DND-41 (cell line): ENCODE measurements at regions not wholly inside any gene's neighbourhood (a gene's known extent, or its start where the extent isn't known, plus 50 kb on each side); places are given as distances from the start of the nearest gene placed in this dataset.

Experiments
- CTCF ChIP-seq: IDR thresholded peaks from 2 replicates; pipeline ENCODE4 v1.5.1; 2012; ENCODE audit warnings: borderline replicate concordance, low read length, moderate library complexity, mild to moderate bottlenecking; ENCODE audit not compliant: poor library complexity, severe bottlenecking; ENCODE audit errors: extremely low read depth
- EZH2 ChIP-seq: IDR thresholded peaks from 3 replicates; pipeline ENCODE4 v1.6.1; 2012; ENCODE audit warnings: borderline replicate concordance, low read depth, mild to moderate bottlenecking, moderate library complexity, low read length, inconsistent platforms; ENCODE audit not compliant: severe bottlenecking

DNA sequence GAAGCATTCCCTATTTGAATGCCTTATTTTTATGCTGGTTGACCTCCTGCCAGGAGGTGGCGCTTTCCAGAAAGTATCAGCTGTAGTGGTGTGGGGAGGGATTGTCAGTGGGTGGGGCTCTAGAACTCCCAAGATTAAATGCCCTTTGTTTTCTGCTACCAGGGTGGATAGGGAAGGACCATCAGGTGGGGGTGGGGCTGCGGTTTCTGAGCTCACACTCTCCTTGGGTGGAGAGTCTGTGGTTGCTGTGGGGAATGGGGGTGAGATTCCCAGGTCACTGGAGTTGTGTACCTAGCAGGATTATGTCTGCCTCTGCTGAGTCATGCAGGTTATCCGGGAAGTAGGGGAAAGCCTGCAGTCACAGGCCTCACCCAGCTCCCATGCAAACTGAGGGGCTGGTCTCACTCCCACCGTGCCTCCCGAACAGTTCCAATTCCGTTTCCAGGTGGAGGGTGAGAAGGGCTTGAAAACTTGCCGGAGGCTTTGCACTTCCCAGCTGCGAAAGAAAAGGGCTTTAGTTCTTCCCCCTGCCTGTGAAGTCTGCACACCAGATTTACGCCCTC lies 68.3 kb downstream of the ALG10B start:
- TF ChIP-seq CTCF (peak; percentile 10), EZH2 (no peak)
